Peyer's patch (tissue), 4 donors: ENCODE measurements at regions not wholly inside any gene's neighbourhood (a gene's known extent, or its start where the extent isn't known, plus 50 kb on each side); places are given as distances from the start of the nearest gene placed in this dataset.

Experiments
- DNase-seq, 3 donors: peaks; one replicate each; pipeline ENCODE4 v3.0.0-alpha.2; 2017 to 2019
- H3K27ac ChIP-seq, 4 donors: fragments of 200-600 bp; sonication (generic); one replicate each; pipeline ENCODE4 v1.5.1; 2016 to 2019
- H3K27me3 ChIP-seq, 2 donors: fragments of 200-600 bp; sonication (generic); one replicate each; pipeline ENCODE4 v1.5.1; 2019
- H3K36me3 ChIP-seq, 3 donors: fragments of 200-600 bp; sonication (generic); one replicate each; pipeline ENCODE4 v1.5.1; 2016 to 2019
- H3K4me1 ChIP-seq, 4 donors: fragments of 200-600 bp; sonication (generic); one replicate each; pipeline ENCODE4 v1.5.1; 2016 to 2019
- H3K4me3 ChIP-seq, 4 donors: fragments of 200-600 bp; sonication (generic); 1 replicate in 3 of 4; 2 replicates in 1 of 4; pipeline ENCODE4 v1.5.1; 2016 to 2019; ENCODE audit warnings: mild to moderate bottlenecking in 1 of 4
- H3K9me3 ChIP-seq, 4 donors: fragments of 200-600 bp; sonication (generic); one replicate each; pipeline ENCODE4 v1.5.1; 2016 to 2019; ENCODE audit warnings: mild to moderate bottlenecking in 1 of 4
- CTCF ChIP-seq, 6 experiments: fragments of 450-650 bp in 4 of 6; fragments of 200-600 bp in 2 of 6; sonication (generic) in 1 of 6; IDR thresholded peaks; one replicate each; pipeline ENCODE4 v1.5.1; 2017 to 2019; ENCODE audit warnings: antibody characterized with exemption in 6 of 6, mild to moderate bottlenecking in 3 of 6, moderate library complexity in 1 of 6
- POLR2A ChIP-seq, 2 donors: fragments of 450-650 bp; IDR thresholded peaks; one replicate each; pipeline ENCODE4 v1.5.1; 2017; ENCODE audit warnings: antibody characterized with exemption in 2 of 2, mild to moderate bottlenecking in 2 of 2, moderate library complexity in 2 of 2

- TF ChIP-seq POLR2A (IDR thresholded peaks at IDR 0.05), result no peak
- TF ChIP-seq CTCF (IDR thresholded peaks at IDR 0.05), result no peak
- Histone ChIP-seq H3K4me1 (no peaks in the 10 kb centered on the region), H3K27ac (no peak overlapping the region), H3K36me3 (no peaks in the 10 kb centered on the region), H3K4me3 (no peak overlapping the region), H3K27me3 (no peaks in the 10 kb centered on the region), H3K9me3 (no peaks in the 10 kb centered on the region)
- DNase-seq, result no peak
Measured at GRCh38 chr3:24802614-24803013, 308.0 kb upstream of the THRB start.

- DNase-seq, result no peak
- TF ChIP-seq POLR2A (IDR thresholded peaks at IDR 0.05), result no peak
- TF ChIP-seq CTCF (IDR thresholded peaks at IDR 0.05), result no peak
- Histone ChIP-seq H3K4me1 (no peaks in the 10 kb centered on the region), H3K27ac (no peak overlapping the region), H3K27me3 (no peaks in the 10 kb centered on the region), H3K9me3 (no peaks in the 10 kb centered on the region), H3K4me3 (no peak overlapping the region), H3K36me3 (no peaks in the 10 kb centered on the region)
Measured at GRCh38 chr3:24804095-24804494, 309.4 kb upstream of the THRB start.

- Histone ChIP-seq H3K9me3 (no peaks in the 10 kb centered on the region), H3K4me1 (no peaks in the 10 kb centered on the region), H3K36me3 (no peaks in the 10 kb centered on the region), H3K27me3 (no peaks in the 10 kb centered on the region), H3K27ac (no peak overlapping the region), H3K4me3 (no peak overlapping the region)
- TF ChIP-seq CTCF (IDR thresholded peaks at IDR 0.05), result no peak
- no peak for TF ChIP-seq POLR2A (IDR thresholded peaks at IDR 0.05)
- no peak for DNase-seq
Measured at GRCh38 chr3:24810881-24811280, 316.2 kb upstream of the THRB start.

GRCh38 chr3:24812116-24812515 is 317.5 kb upstream of the THRB start:
- H3K9me3 ChIP-seq, result no peaks in the 10 kb centered on the region
- H3K27me3 ChIP-seq, result no peaks in the 10 kb centered on the region
- H3K4me1 ChIP-seq, result no peaks in the 10 kb centered on the region
- no peak for DNase-seq
- H3K36me3 ChIP-seq, result no peaks in the 10 kb centered on the region
- TF ChIP-seq POLR2A (IDR thresholded peaks at IDR 0.05) (no peak), CTCF (IDR thresholded peaks at IDR 0.05) (no peak)
- H3K4me3 ChIP-seq, result no peak overlapping the region
- H3K27ac ChIP-seq, result no peak overlapping the region

GRCh38 chr3:24818055-24818454 is 323.4 kb upstream of the THRB start:
- no peaks in the 10 kb centered on the region for H3K9me3 ChIP-seq
- no peaks in the 10 kb centered on the region for H3K36me3 ChIP-seq
- no peak overlapping the region for H3K27ac ChIP-seq
- DNase-seq, result no peak
- H3K27me3 ChIP-seq, result no peaks in the 10 kb centered on the region
- no peak overlapping the region for H3K4me3 ChIP-seq
- H3K4me1 ChIP-seq, result no peaks in the 10 kb centered on the region
- TF ChIP-seq POLR2A (IDR thresholded peaks at IDR 0.05), result no peak
- no peak for TF ChIP-seq CTCF (IDR thresholded peaks at IDR 0.05)

- H3K27me3 ChIP-seq, result peaks cover 0 to 7% of the 10 kb centered on the region in 2 donors
Measured at GRCh38 chr3:24828011-24828410, 333.4 kb upstream of the THRB start.

More at GRCh38 chr3:24828011-24828410, 333.4 kb upstream of the THRB start:
- H3K27ac ChIP-seq, result no peak overlapping the region
- no peak overlapping the region for H3K4me3 ChIP-seq
- H3K36me3 ChIP-seq, result no peaks in the 10 kb centered on the region
- no peak for DNase-seq
- TF ChIP-seq POLR2A (IDR thresholded peaks at IDR 0.05) (no peak), CTCF (IDR thresholded peaks at IDR 0.05) (no peak)
- H3K9me3 ChIP-seq, result no peaks in the 10 kb centered on the region
- peaks cover 0 to 13% (median 0%) of the 10 kb centered on the region in 4 donors for H3K4me1 ChIP-seq
